Mesenchymal stem cell (in vitro differentiated cells and primary cell): ENCODE measurements at regions not wholly inside any gene's neighbourhood (a gene's known extent, or its start where the extent isn't known, plus 50 kb on each side); places are given as distances from the start of the nearest gene placed in this dataset.

Experiments
- DNase-seq: peaks from one replicate; pipeline ENCODE4 v3.0.0-alpha.2; 2013
- H2AFZ ChIP-seq: one replicate; pipeline ENCODE4 v1.6.1; 2013; ENCODE audit warnings: low read depth, mild to moderate bottlenecking, control low read depth, inconsistent platforms, low read length, moderate library complexity
- H2AK5ac ChIP-seq: 2 replicates; pipeline ENCODE4 v1.6.1; 2013; ENCODE audit warnings: low read length, moderate library complexity, mild to moderate bottlenecking, inconsistent platforms; ENCODE audit not compliant: severe bottlenecking
- H2BK120ac ChIP-seq: one replicate; pipeline ENCODE4 v1.6.1; 2013; ENCODE audit warnings: low read depth, mild to moderate bottlenecking, inconsistent platforms, low read length, moderate library complexity
- H2BK12ac ChIP-seq, 2 experiments: one replicate each; pipeline ENCODE4 v1.6.1; 2013; ENCODE audit warnings: inconsistent platforms in 2 of 2, low read length in 2 of 2, mild to moderate bottlenecking in 2 of 2, moderate library complexity in 2 of 2, control low read depth in 1 of 2
- H2BK15ac ChIP-seq: one replicate; pipeline ENCODE4 v1.6.1; 2013; ENCODE audit warnings: mild to moderate bottlenecking, low read depth, inconsistent platforms; ENCODE audit not compliant: poor library complexity, severe bottlenecking
- H2BK5ac ChIP-seq: 2 replicates; pipeline ENCODE4 v1.6.1; 2013; ENCODE audit warnings: low read depth, mild to moderate bottlenecking, low read length, control low read depth, inconsistent platforms; ENCODE audit not compliant: poor library complexity, severe bottlenecking
- H3K14ac ChIP-seq, 2 experiments: one replicate each; pipeline ENCODE4 v1.6.1; 2013; ENCODE audit warnings: inconsistent platforms in 2 of 2, low read length in 2 of 2, control low read depth in 1 of 2, mild to moderate bottlenecking in 1 of 2, moderate library complexity in 1 of 2
- H3K18ac ChIP-seq, 2 experiments: one replicate each; pipeline ENCODE4 v1.6.1; 2013; ENCODE audit warnings: inconsistent platforms in 2 of 2, low read length in 2 of 2, control low read depth in 1 of 2, low read depth in 1 of 2, mild to moderate bottlenecking in 1 of 2
- H3K23ac ChIP-seq, 2 experiments: one replicate each; pipeline ENCODE4 v1.6.1; 2013; ENCODE audit warnings: inconsistent platforms in 2 of 2, low read length in 2 of 2, mild to moderate bottlenecking in 2 of 2, moderate library complexity in 2 of 2, control low read depth in 1 of 2
- H3K27ac ChIP-seq: 2 replicates; pipeline ENCODE4 v1.5.1; 2013; ENCODE audit warnings: mild to moderate bottlenecking, moderate library complexity, low read length, control low read depth, inconsistent platforms; ENCODE audit not compliant: poor library complexity, severe bottlenecking
- H3K27me3 ChIP-seq, 2 experiments: 2 replicates each; pipeline versions ENCODE4 v1.6.1 to v1.7.0; 2013; ENCODE audit warnings: low read length in 2 of 2, mild to moderate bottlenecking in 2 of 2, moderate library complexity in 2 of 2, control low read depth in 1 of 2, inconsistent platforms in 1 of 2; ENCODE audit not compliant: control insufficient read depth in 1 of 2, insufficient read depth in 1 of 2
- H3K36me3 ChIP-seq, 2 experiments: 2 replicates each; pipeline versions ENCODE4 v1.6.1 to v1.7.0; 2013; ENCODE audit warnings: low read length in 2 of 2, control low read depth in 1 of 2, inconsistent platforms in 1 of 2, low read depth in 1 of 2, mild to moderate bottlenecking in 1 of 2; ENCODE audit not compliant: insufficient read depth in 2 of 2, control insufficient read depth in 1 of 2
- H3K4ac ChIP-seq, 2 experiments: one replicate each; pipeline ENCODE4 v1.6.1; 2013; ENCODE audit warnings: inconsistent platforms in 2 of 2, low read length in 2 of 2, mild to moderate bottlenecking in 2 of 2, moderate library complexity in 2 of 2, control low read depth in 1 of 2, low read depth in 1 of 2
- H3K4me1 ChIP-seq: 2 replicates; pipeline ENCODE4 v1.6.1; 2013; ENCODE audit warnings: low read depth, low read length, control low read depth; ENCODE audit not compliant: control insufficient read depth, insufficient read depth
- H3K4me2 ChIP-seq: 2 replicates; pipeline ENCODE4 v1.6.1; 2013; ENCODE audit warnings: low read length, mild to moderate bottlenecking, inconsistent platforms; ENCODE audit not compliant: poor library complexity, severe bottlenecking
- H3K4me3 ChIP-seq, 2 experiments: 2 replicates each; pipeline versions ENCODE4 v1.5.1 to v1.7.0; 2013; ENCODE audit warnings: low read length in 2 of 2, mild to moderate bottlenecking in 2 of 2, control low read depth in 1 of 2, low read depth in 1 of 2; ENCODE audit not compliant: insufficient read depth in 1 of 2
- H3K79me1 ChIP-seq: replicated peaks from 2 replicates; pipeline ENCODE4 v1.6.1; 2013; ENCODE audit warnings: mild to moderate bottlenecking, control low read depth, low read length, inconsistent platforms; ENCODE audit not compliant: poor library complexity, severe bottlenecking
- H3K9ac ChIP-seq: 2 replicates; pipeline ENCODE4 v1.7.0; 2013; ENCODE audit warnings: mild to moderate bottlenecking, low read length, moderate library complexity
- H3K9me3 ChIP-seq: 2 replicates; pipeline ENCODE4 v1.7.0; 2013; ENCODE audit warnings: mild to moderate bottlenecking, low read length; ENCODE audit not compliant: control insufficient read depth
- H4K8ac ChIP-seq: one replicate; pipeline ENCODE4 v1.6.1; 2013; ENCODE audit warnings: inconsistent platforms, mild to moderate bottlenecking, low read length, moderate library complexity
- H4K91ac ChIP-seq: one replicate; pipeline ENCODE4 v1.6.1; 2013; ENCODE audit warnings: mild to moderate bottlenecking, low read length, inconsistent platforms
- WGBS: methylation state at CpG from one replicate; pipeline ENCODE4 v1.1.7; 2013; ENCODE audit warnings: mixed read lengths; 5-methylcytosine and 5-hydroxymethylcytosine counted together

DNA sequence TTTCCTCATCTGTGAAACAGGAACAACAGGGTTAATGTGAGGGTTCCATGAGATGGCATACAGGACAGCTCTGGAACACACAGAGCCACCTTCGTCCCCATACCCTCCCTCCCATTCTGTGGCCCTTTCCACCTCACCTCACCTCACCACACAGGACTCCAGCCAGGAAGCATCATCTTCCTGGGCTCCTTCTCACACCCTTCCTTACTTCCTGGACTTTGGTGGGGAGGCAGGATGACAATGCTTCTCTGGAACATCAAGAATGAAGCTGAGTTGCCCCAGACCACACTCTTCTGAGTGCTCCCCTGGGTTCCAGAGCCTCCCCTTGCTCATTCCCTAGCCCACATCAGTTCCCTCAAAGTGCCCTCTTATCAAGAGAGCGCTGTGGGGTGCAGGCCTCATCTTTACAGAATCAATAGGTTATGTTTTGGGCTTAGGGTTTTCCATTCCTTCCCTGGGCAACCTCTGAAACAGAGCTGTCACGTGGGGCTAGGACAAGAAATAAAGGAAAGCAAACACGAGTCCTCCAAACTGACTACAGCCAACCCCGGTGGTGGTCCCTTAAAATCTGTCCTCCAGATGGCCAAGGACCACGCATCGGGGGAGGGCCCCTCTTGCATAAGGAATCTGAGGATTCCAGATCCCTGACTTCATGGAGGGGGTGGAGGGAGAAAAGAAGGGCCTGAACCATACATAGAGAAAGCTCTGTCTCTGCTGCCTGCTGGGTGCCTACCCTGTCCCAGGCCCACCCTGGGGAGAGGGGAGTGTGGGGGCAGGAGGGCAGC is 74.4 kb upstream of the ATP6AP2 start:
- Histone ChIP-seq H3K4me1 (peaks cover 15% of the 10 kb centered on the region), H2BK15ac (no peak overlapping the region), H3K23ac (no peak overlapping the region), H3K14ac (no peak overlapping the region), H3K27me3 (peaks cover 0 to 63% of the 10 kb centered on the region in 2 experiments), H3K4me3 (no peak overlapping the region), H3K4ac (no peak overlapping the region), H2AFZ (no peak overlapping the region), H2AK5ac (peak overlapping the region; percentile 84), H3K4me2 (no peak overlapping the region), H2BK12ac (peak overlapping the region in 1 of 2 experiments; percentile 71), H3K18ac (peak overlapping the region in 1 of 2 experiments; percentile 21), H2BK5ac (peak overlapping the region; percentile 80), H3K27ac (peak overlapping the region; percentile 98), H3K36me3 (no peaks in the 10 kb centered on the region), H4K91ac (no peak overlapping the region), H3K79me1 (no peaks in the 10 kb centered on the region), H2BK120ac (no peak overlapping the region), H4K8ac (no peak overlapping the region), H3K9ac (no peak overlapping the region), H3K9me3 (no peaks in the 10 kb centered on the region)
- DNase-seq, result no peak
- 80% methylated on average over 6 of the region's 7 CpGs for WGBS

DNA sequence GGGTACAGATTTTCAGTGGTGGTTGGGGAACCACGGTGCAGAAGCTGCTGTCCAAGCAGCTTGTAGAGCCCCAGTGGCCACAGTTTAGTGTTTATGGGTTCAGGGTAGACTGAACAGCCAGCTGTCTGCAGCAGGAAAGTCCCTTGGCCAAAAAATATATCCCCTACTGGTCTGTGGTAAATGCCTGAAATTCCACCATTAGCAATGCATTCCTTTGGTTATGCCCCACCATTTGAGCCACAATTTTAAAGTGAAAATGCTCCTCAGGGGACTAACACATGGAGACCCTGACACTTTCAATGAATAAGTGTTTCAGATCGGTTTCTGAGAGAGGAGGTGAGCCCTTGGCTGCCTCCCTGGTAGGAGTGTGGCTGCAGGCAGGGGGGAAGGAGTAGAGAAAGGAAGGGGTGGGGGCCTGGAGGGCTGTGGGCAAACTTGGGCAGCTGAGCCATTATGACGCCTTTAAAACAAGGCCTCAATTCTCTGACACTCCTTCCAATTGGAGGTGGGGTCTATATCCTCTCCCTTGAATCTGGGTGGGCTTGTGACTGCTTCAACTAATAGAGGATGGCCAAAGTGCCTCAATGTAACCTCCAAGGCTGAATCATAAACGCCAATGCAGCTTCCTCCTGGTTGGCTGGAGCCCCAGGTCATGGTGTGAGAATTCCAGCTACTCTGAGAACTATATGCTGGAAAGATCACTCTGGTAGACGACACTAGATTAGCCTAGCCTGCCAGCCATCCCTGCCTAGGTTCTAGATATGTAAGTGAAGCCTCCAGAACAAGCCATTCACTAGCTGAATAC is 75.8 kb upstream of the ATP6AP2 start:
- H3K4me3 ChIP-seq, result no peak overlapping the region
- no peak overlapping the region for H3K9ac ChIP-seq
- H3K4ac ChIP-seq, result no peak overlapping the region
- H4K91ac ChIP-seq, result no peak overlapping the region
- H2BK15ac ChIP-seq, result no peak overlapping the region
- H3K79me1 ChIP-seq, result no peaks in the 10 kb centered on the region
- no peaks in the 10 kb centered on the region for H3K36me3 ChIP-seq
- no peak overlapping the region for H3K18ac ChIP-seq
- no peak overlapping the region for H2BK120ac ChIP-seq
- no peak overlapping the region for H4K8ac ChIP-seq
- peak overlapping the region; percentile 94 for H2BK5ac ChIP-seq
- peak; percentile 81 for DNase-seq
- H3K9me3 ChIP-seq, result no peaks in the 10 kb centered on the region
- no peak overlapping the region for H3K23ac ChIP-seq
- peak overlapping the region; percentile 98 for H3K27ac ChIP-seq
- 26% methylated on average over 3 of the region's 5 CpGs for WGBS
- H2AFZ ChIP-seq, result no peak overlapping the region
- peaks cover 16% of the 10 kb centered on the region for H3K4me1 ChIP-seq
- no peak overlapping the region for H3K4me2 ChIP-seq
- peaks cover 0 to 72% of the 10 kb centered on the region in 2 experiments for H3K27me3 ChIP-seq
- H3K14ac ChIP-seq, result no peak overlapping the region
- H2BK12ac ChIP-seq, result peak overlapping the region in 1 of 2 experiments; percentile 16
- no peak overlapping the region for H2AK5ac ChIP-seq

DNA sequence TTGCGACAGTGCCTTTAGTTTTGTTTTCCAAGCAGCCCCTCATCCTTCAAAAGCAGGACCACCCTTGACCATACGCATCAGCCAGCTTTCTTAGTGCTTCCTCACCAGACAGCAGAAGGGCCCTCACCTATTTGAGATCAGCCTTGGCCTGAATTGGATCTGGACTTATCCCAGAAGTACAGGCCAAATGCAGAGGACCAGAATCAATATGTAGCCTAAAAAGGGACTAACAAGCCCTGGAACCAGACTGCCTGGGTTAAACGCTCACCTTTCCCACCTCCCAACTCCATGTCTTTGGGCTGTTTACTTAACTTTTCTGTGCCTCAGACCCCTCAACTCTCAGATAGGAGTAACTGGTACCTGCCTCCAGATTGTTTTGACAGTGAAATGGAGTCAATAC is 77.7 kb upstream of the ATP6AP2 start:
- Histone ChIP-seq H3K79me1 (no peaks in the 10 kb centered on the region), H3K9ac (no peak overlapping the region), H3K23ac (no peak overlapping the region), H3K14ac (no peak overlapping the region), H2AK5ac (peak overlapping the region; percentile 91), H2BK12ac (no peak overlapping the region), H2BK120ac (no peak overlapping the region), H3K4ac (no peak overlapping the region), H2AFZ (no peak overlapping the region), H3K27me3 (peaks cover 0 to 70% of the 10 kb centered on the region in 2 experiments), H3K36me3 (no peaks in the 10 kb centered on the region), H2BK15ac (no peak overlapping the region), H4K91ac (no peak overlapping the region), H3K27ac (no peak overlapping the region), H2BK5ac (no peak overlapping the region), H4K8ac (no peak overlapping the region), H3K18ac (no peak overlapping the region), H3K4me3 (no peak overlapping the region), H3K4me1 (peaks cover 18% of the 10 kb centered on the region), H3K4me2 (no peak overlapping the region), H3K9me3 (no peaks in the 10 kb centered on the region)
- DNase-seq, result no peak
- 88% methylated on average over 2 of the region's 3 CpGs for WGBS

DNA sequence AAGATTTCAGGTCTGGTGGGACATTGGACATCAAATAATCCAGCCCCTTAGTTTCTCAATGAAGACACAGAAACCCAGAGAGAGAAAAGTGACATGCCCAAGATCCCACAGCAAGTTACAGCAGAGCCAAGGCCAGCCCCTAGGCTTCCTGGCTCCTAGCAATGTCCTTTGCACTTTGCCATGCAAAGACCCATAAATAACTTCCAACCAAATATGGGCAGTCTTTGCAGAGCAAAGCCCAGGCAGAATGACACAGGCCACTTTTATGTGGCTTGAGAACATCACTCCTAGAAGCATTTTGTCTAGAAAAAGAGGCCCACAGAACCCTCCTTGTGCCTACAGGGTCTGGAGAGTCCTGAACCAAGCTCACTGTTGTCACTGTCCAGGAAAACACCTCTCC is 78.1 kb upstream of the ATP6AP2 start:
- no peak overlapping the region for H3K27ac ChIP-seq
- H3K4me1 ChIP-seq, result peaks cover 19% of the 10 kb centered on the region
- H3K23ac ChIP-seq, result no peak overlapping the region
- H3K36me3 ChIP-seq, result no peaks in the 10 kb centered on the region
- no peak overlapping the region for H3K18ac ChIP-seq
- no peak overlapping the region for H3K9ac ChIP-seq
- peaks cover 0 to 71% of the 10 kb centered on the region in 2 experiments for H3K27me3 ChIP-seq
- no peak overlapping the region for H2AFZ ChIP-seq
- no peak for DNase-seq
- no peak overlapping the region for H3K4me2 ChIP-seq
- no peak overlapping the region for H3K14ac ChIP-seq
- no peaks in the 10 kb centered on the region for H3K79me1 ChIP-seq
- H2BK5ac ChIP-seq, result peak overlapping the region; percentile 44
- H2BK120ac ChIP-seq, result no peak overlapping the region
- no peaks in the 10 kb centered on the region for H3K9me3 ChIP-seq
- H3K4ac ChIP-seq, result no peak overlapping the region
- H4K91ac ChIP-seq, result no peak overlapping the region
- no peak overlapping the region for H4K8ac ChIP-seq
- no peak overlapping the region for H2BK12ac ChIP-seq
- no peak overlapping the region for H2BK15ac ChIP-seq
- H2AK5ac ChIP-seq, result peak overlapping the region; percentile 91
- H3K4me3 ChIP-seq, result no peak overlapping the region
